Progenitor cell of endocrine pancreas (in vitro differentiated cells): ENCODE measurements at regions not wholly inside any gene's neighbourhood (a gene's known extent, or its start where the extent isn't known, plus 50 kb on each side); places are given as distances from the start of the nearest gene placed in this dataset.

Experiments used
- DNase-seq: peaks from one replicate; pipeline ENCODE4 v3.0.0; 2021; ENCODE audit warnings: low spot score; ENCODE audit not compliant: unreplicated experiment
- H3K27ac Mint-ChIP-seq: 2 replicates; pipeline ENCODE4 v1.8.0; 2021; ENCODE audit warnings: mild to moderate bottlenecking, moderate library complexity, mixed read lengths
- H3K27me3 Mint-ChIP-seq: 2 replicates; pipeline ENCODE4 v1.8.0; 2021; ENCODE audit warnings: mixed read lengths
- H3K36me3 Mint-ChIP-seq: 2 replicates; pipeline ENCODE4 v1.8.0; 2022; ENCODE audit warnings: mixed read lengths; ENCODE audit not compliant: insufficient read depth
- H3K4me1 Mint-ChIP-seq: 2 replicates; pipeline ENCODE4 v1.8.0; 2021; ENCODE audit warnings: low read depth, mixed read lengths
- H3K4me3 Mint-ChIP-seq: 2 replicates; pipeline ENCODE4 v1.8.0; 2021; ENCODE audit warnings: low read depth, mild to moderate bottlenecking, moderate library complexity, mixed read lengths
- H3K9me3 Mint-ChIP-seq: 2 replicates; pipeline ENCODE4 v1.8.0; 2021; ENCODE audit warnings: low read depth, mixed read lengths
- CTCF ChIP-seq: fragments of 200-600 bp; sonication (generic); IDR thresholded peaks from one replicate; pipeline ENCODE4 v1.5.0; 2021; ENCODE audit warnings: antibody characterized with exemption, mild to moderate bottlenecking; ENCODE audit not compliant: unreplicated experiment

GRCh38 chr9:107141967-107142366 is 141.1 kb upstream of the RAD23B start:
- Mint-ChIP-seq H3K27ac (no peak overlapping the region), H3K9me3 (no peaks in the 10 kb centered on the region), H3K27me3 (peaks cover 9% of the 10 kb centered on the region), H3K36me3 (no peaks in the 10 kb centered on the region), H3K4me1 (no peaks in the 10 kb centered on the region), H3K4me3 (no peak overlapping the region)
- no peak for TF ChIP-seq CTCF
- DNase-seq, result no peak

GRCh38 chr9:107142430-107142829 is 140.6 kb upstream of the RAD23B start:
- no peak overlapping the region for H3K27ac Mint-ChIP-seq
- H3K27me3 Mint-ChIP-seq, result peaks cover 9% of the 10 kb centered on the region
- no peaks in the 10 kb centered on the region for H3K4me1 Mint-ChIP-seq
- no peaks in the 10 kb centered on the region for H3K36me3 Mint-ChIP-seq
- TF ChIP-seq CTCF, result no peak
- no peaks in the 10 kb centered on the region for H3K9me3 Mint-ChIP-seq
- H3K4me3 Mint-ChIP-seq, result no peak overlapping the region
- no peak for DNase-seq

GRCh38 chr9:107142896-107143603 is 140.0 kb upstream of the RAD23B start:
- Mint-ChIP-seq H3K4me1 (no peaks in the 10 kb centered on the region), H3K4me3 (no peak overlapping the region), H3K27me3 (peaks cover 9% of the 10 kb centered on the region), H3K27ac (no peak overlapping the region), H3K36me3 (no peaks in the 10 kb centered on the region), H3K9me3 (no peaks in the 10 kb centered on the region)
- TF ChIP-seq CTCF, result no peak
- no peak for DNase-seq

GRCh38 chr9:107144475-107144874 is 138.6 kb upstream of the RAD23B start:
- no peak overlapping the region for H3K4me3 Mint-ChIP-seq
- no peak overlapping the region for H3K27ac Mint-ChIP-seq
- no peaks in the 10 kb centered on the region for H3K36me3 Mint-ChIP-seq
- no peak for TF ChIP-seq CTCF
- no peaks in the 10 kb centered on the region for H3K9me3 Mint-ChIP-seq
- no peak for DNase-seq
- H3K4me1 Mint-ChIP-seq, result no peaks in the 10 kb centered on the region
- H3K27me3 Mint-ChIP-seq, result peaks cover 5% of the 10 kb centered on the region

- no peak overlapping the region for H3K4me3 Mint-ChIP-seq
- TF ChIP-seq CTCF, result no peak
- H3K4me1 Mint-ChIP-seq, result no peaks in the 10 kb centered on the region
- H3K27ac Mint-ChIP-seq, result no peak overlapping the region
- peaks cover 3% of the 10 kb centered on the region for H3K27me3 Mint-ChIP-seq
- DNase-seq, result no peak
- H3K9me3 Mint-ChIP-seq, result peaks cover 6% of the 10 kb centered on the region
- H3K36me3 Mint-ChIP-seq, result no peaks in the 10 kb centered on the region
Observed at GRCh38 chr9:107147134-107147533, 135.9 kb upstream of the RAD23B start.
